ENCODE measurements at regions not wholly inside any gene's neighbourhood (a gene's known extent, or its start where the extent isn't known, plus 50 kb on each side); places are given as distances from the start of the nearest gene placed in this dataset.

GRCh38 chr12:94077209-94077608, 71.2 kb upstream of the PLXNC1 start:
- no peak for TF ChIP-seq EZH2phosphoT487 (IDR thresholded peaks at IDR 0.05; ENCODE audit: low read depth, severe bottlenecking, unreplicated experiment)
- Histone ChIP-seq H2AFZ (no peak overlapping the region), H3K4me3 (no peak overlapping the region), H4K20me1 (ENCODE audit: insufficient read depth, poor library complexity, severe bottlenecking) (no peaks in the 10 kb centered on the region), H3K9me2 (replicated peaks; ENCODE audit: insufficient read depth) (no peaks in the 10 kb centered on the region), H3K9me3 (ENCODE audit: low read depth) (no peaks in the 10 kb centered on the region), H3K4me1 (ENCODE audit: insufficient read depth) (peaks cover 5% of the 10 kb centered on the region), H3K27me3 (no peaks in the 10 kb centered on the region), H3K4me2 (no peak overlapping the region), H3K79me2 (no peaks in the 10 kb centered on the region), H3K27ac (no peak overlapping the region), H3K36me3 (replicated peaks; ENCODE audit: insufficient read depth, low read depth) (no peaks in the 10 kb centered on the region)
- DNase-seq (ENCODE audit: low spot score) = no peak
- WGBS (ENCODE audit: low lambda C conversion rate, missing lambda C conversion rate) = 71% methylated on average over 2 of the region's 2 CpGs

- no peaks in the 10 kb centered on the region for H3K79me2 ChIP-seq
Measured at GRCh38 chr12:94078138-94078723, 70.1 kb upstream of the PLXNC1 start.

GRCh38 chr12:94078736-94079509, 69.5 kb upstream of the PLXNC1 start:
- Histone ChIP-seq H3K4me2 (no peak overlapping the region), H4K20me1 (ENCODE audit: insufficient read depth, poor library complexity, severe bottlenecking) (no peaks in the 10 kb centered on the region), H3K4me1 (ENCODE audit: insufficient read depth) (peaks cover 5% of the 10 kb centered on the region), H3K9me3 (ENCODE audit: low read depth) (no peaks in the 10 kb centered on the region), H3K79me2 (no peaks in the 10 kb centered on the region), H3K27me3 (no peaks in the 10 kb centered on the region), H3K9me2 (replicated peaks; ENCODE audit: insufficient read depth) (no peaks in the 10 kb centered on the region), H2AFZ (no peak overlapping the region), H3K36me3 (replicated peaks; ENCODE audit: insufficient read depth, low read depth) (no peaks in the 10 kb centered on the region), H3K4me3 (no peak overlapping the region), H3K27ac (no peak overlapping the region)
- TF ChIP-seq EZH2 (IDR thresholded peaks at IDR 0.05; ENCODE audit: borderline replicate concordance) = no peak
- no peak for TF ChIP-seq EZH2phosphoT487 (IDR thresholded peaks at IDR 0.05; ENCODE audit: low read depth, severe bottlenecking, unreplicated experiment)
- no peak for TF ChIP-seq CTCF (IDR thresholded peaks at IDR 0.05; ENCODE audit: poor library complexity)
- DNase-seq (ENCODE audit: low spot score) = no peak
- WGBS (ENCODE audit: low lambda C conversion rate, missing lambda C conversion rate) = 77% methylated on average over 9 of the region's 9 CpGs

More at GRCh38 chr12:94078138-94078723, 70.1 kb upstream of the PLXNC1 start:
- no peak for DNase-seq (ENCODE audit: low spot score)
- 15% methylated on average over 3 of the region's 3 CpGs for WGBS (ENCODE audit: low lambda C conversion rate, missing lambda C conversion rate)
- Histone ChIP-seq H3K4me1 (ENCODE audit: insufficient read depth) (peaks cover 5% of the 10 kb centered on the region), H4K20me1 (ENCODE audit: insufficient read depth, poor library complexity, severe bottlenecking) (no peaks in the 10 kb centered on the region), H3K4me3 (no peak overlapping the region), H3K27me3 (no peaks in the 10 kb centered on the region), H3K36me3 (replicated peaks; ENCODE audit: insufficient read depth, low read depth) (no peaks in the 10 kb centered on the region), H3K4me2 (no peak overlapping the region), H2AFZ (no peak overlapping the region), H3K9me2 (replicated peaks; ENCODE audit: insufficient read depth) (no peaks in the 10 kb centered on the region), H3K27ac (no peak overlapping the region), H3K9me3 (ENCODE audit: low read depth) (no peaks in the 10 kb centered on the region)
- TF ChIP-seq EZH2 (IDR thresholded peaks at IDR 0.05; ENCODE audit: borderline replicate concordance) = no peak
- no peak for TF ChIP-seq EZH2phosphoT487 (IDR thresholded peaks at IDR 0.05; ENCODE audit: low read depth, severe bottlenecking, unreplicated experiment)
- no peak for TF ChIP-seq CTCF (IDR thresholded peaks at IDR 0.05; ENCODE audit: poor library complexity)

- DNase-seq (ENCODE audit: low spot score) = no peak
- Histone ChIP-seq H3K27me3 (no peaks in the 10 kb centered on the region), H3K9me3 (ENCODE audit: low read depth) (no peaks in the 10 kb centered on the region), H3K4me2 (no peak overlapping the region), H3K4me3 (no peak overlapping the region), H3K27ac (no peak overlapping the region), H3K79me2 (no peaks in the 10 kb centered on the region), H2AFZ (no peak overlapping the region), H3K36me3 (replicated peaks; ENCODE audit: insufficient read depth, low read depth) (no peaks in the 10 kb centered on the region), H3K9me2 (replicated peaks; ENCODE audit: insufficient read depth) (no peaks in the 10 kb centered on the region), H4K20me1 (ENCODE audit: insufficient read depth, poor library complexity, severe bottlenecking) (no peaks in the 10 kb centered on the region), H3K4me1 (ENCODE audit: insufficient read depth) (peaks cover 5% of the 10 kb centered on the region)
- no peak for TF ChIP-seq EZH2 (IDR thresholded peaks at IDR 0.05; ENCODE audit: borderline replicate concordance)
- no peak for TF ChIP-seq CTCF (IDR thresholded peaks at IDR 0.05; ENCODE audit: poor library complexity)
- no peak for TF ChIP-seq EZH2phosphoT487 (IDR thresholded peaks at IDR 0.05; ENCODE audit: low read depth, severe bottlenecking, unreplicated experiment)
- WGBS (ENCODE audit: low lambda C conversion rate, missing lambda C conversion rate) = 90% methylated on average over 7 of the region's 7 CpGs
Measured at GRCh38 chr12:94079566-94080340, 68.6 kb upstream of the PLXNC1 start.

Data from hepatocyte (in vitro differentiated cells).